ENCODE measurements at regions not wholly inside any gene's neighbourhood (a gene's known extent, or its start where the extent isn't known, plus 50 kb on each side); places are given as distances from the start of the nearest gene placed in this dataset.

GRCh38 chr3:42014921-42015533 lies 53.1 kb upstream of the ULK4 start:
- ChIA-PET CTCF (interaction anchor here (0.5 to 0.9 kb wide), 2 partner anchors 84 to 1715 kb away, joined by 3 to 4 read pairs; no protein-coding TSS in a partner anchor), POLR2A (ENCODE audit: unreplicated experiment) (no interaction called here)
- TF ChIP-seq NFE2L2 (IDR thresholded peaks at IDR 0.05; ENCODE audit: low read depth, low read length): no peak
- H4K91ac ChIP-seq (ENCODE audit: insufficient read depth, low read depth, low read length): peak overlapping the region; percentile 39
- in situ Hi-C loops (cut with MboI; ENCODE audit: low sequenced_read_pairs): loop anchor here (5.0 to 10.0 kb wide), 3 partner anchors 62 to 120 kb away; no protein-coding TSS in a partner anchor
- peak overlapping the region; percentile 83 for H3K9ac ChIP-seq (ENCODE audit: low read depth, low read length)
- H3K4me2 ChIP-seq (ENCODE audit: low read depth, low read length): peak overlapping the region; percentile 99
- peaks cover 14 to 50% of the 10 kb centered on the region in 2 experiments; a peak in 3 of 4 replicates for H3K79me1 ChIP-seq (ENCODE audit: low read depth in 1 of 2, low read length in 2 of 2)
- peaks cover 10% of the 10 kb centered on the region for H3K9me1 ChIP-seq (ENCODE audit: insufficient read depth, low read length)
- peak overlapping the region; percentile 67 for H2AK5ac ChIP-seq (ENCODE audit: low read depth, low read length)
- H3K4me3 ChIP-seq (ENCODE audit: insufficient read depth, low read depth, low read length): peak overlapping the region; percentile 95
- H4K5ac ChIP-seq (ENCODE audit: low read depth, low read length): peak overlapping the region; percentile 67; the same call in 1 of the 2 replicates
- peak overlapping the region; percentile 62 for H2BK120ac ChIP-seq (ENCODE audit: low read depth, low read length)
- no peak for ATAC-seq (ENCODE audit: low read depth)
- dilution Hi-C loops (cut with HindIII; ENCODE audit: low sequenced_read_pairs, unreplicated experiment): no loop called here
- no peaks in the 10 kb centered on the region for H3K27me3 ChIP-seq (ENCODE audit: control insufficient read depth, insufficient read depth, low read length)
- peak overlapping the region; percentile 6 to 9; a peak in 1 of 4 replicates for H4K8ac ChIP-seq (ENCODE audit: low read depth in 2 of 2, low read length in 2 of 2)
- H4K20me1 ChIP-seq (ENCODE audit: insufficient read depth, low read length): peaks cover 11% of the 10 kb centered on the region; the same call in 1 of the 2 replicates
- H2AFZ ChIP-seq (replicated peaks; ENCODE audit: low read length, poor library complexity): peak overlapping the region; percentile 47
- no peak for DNase-seq
- 13% methylated on average over 5 of the region's 11 CpGs; no CpG with 5 or more reads in 1 of the 2 experiments for WGBS, 2 experiments (ENCODE audit: extremely low coverage in 2 of 2, insufficient read length in 1 of 2)
- H3K14ac ChIP-seq (replicated peaks; ENCODE audit: low read depth, low read length): peak overlapping the region; percentile 95
- no peak overlapping the region for H2BK5ac ChIP-seq (ENCODE audit: low read depth, low read length, poor library complexity, severe bottlenecking)
- H2BK20ac ChIP-seq (ENCODE audit: low read depth, low read length): peak overlapping the region; percentile 55
- peak overlapping the region; percentile 51 for H3K18ac ChIP-seq (ENCODE audit: low read depth, low read length)
- peak overlapping the region; percentile 93 for H3K23ac ChIP-seq (ENCODE audit: low read depth, low read length)
- H2AK9ac ChIP-seq (replicated peaks; ENCODE audit: low read depth, low read length, poor library complexity): peak overlapping the region; percentile 60
- H3K36me3 ChIP-seq (ENCODE audit: control insufficient read depth, insufficient read depth, low read length): no peaks in the 10 kb centered on the region
- intact Hi-C loops (cut with micrococcal nuclease): loop anchor here (1.0 to 5.0 kb wide), 2 partner anchors 52 to 84 kb away; no protein-coding TSS in a partner anchor
- BruUV-seq (replicated peaks): no TSS peak
- peak overlapping the region; percentile 34 for H3K27ac ChIP-seq (ENCODE audit: insufficient read depth, low read length)
- H3K4me1 ChIP-seq (ENCODE audit: control insufficient read depth, insufficient read depth, low read length): peaks cover 13% of the 10 kb centered on the region
- peak overlapping the region; percentile 45 for H3K4ac ChIP-seq (ENCODE audit: low read depth, low read length)
- peak overlapping the region; percentile 10; the same call in 1 of the 2 replicates for H3K56ac ChIP-seq (ENCODE audit: extremely low read depth, insufficient read depth, low read length)
- H2BK15ac ChIP-seq (ENCODE audit: low read depth, low read length): peak overlapping the region; percentile 48; the same call in 1 of the 3 replicates
- no peaks in the 10 kb centered on the region for H3K9me3 ChIP-seq (ENCODE audit: control insufficient read depth, insufficient read depth, low read length)
